ENCODE measurements at regions not wholly inside any gene's neighbourhood (a gene's known extent, or its start where the extent isn't known, plus 50 kb on each side); places are given as distances from the start of the nearest gene placed in this dataset.

DNA sequence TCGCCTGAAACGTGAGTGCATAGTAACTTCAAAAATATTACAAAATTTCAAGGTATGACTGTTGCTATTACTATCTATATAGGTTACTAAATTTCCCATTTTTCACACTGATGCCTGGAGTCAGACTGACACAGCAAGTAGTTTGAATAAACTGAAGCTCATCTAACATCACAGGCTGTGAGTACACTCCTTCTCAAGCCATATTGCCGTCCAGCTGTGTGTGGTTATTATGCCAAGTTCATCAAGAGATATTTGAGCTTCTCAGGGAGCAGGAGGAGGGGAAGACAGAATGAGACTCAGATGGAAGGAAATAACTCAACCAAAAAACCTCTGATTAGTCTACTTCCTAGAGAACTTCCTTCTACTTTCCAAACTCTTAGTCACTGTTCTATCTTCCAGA is 473.9 kb downstream of the TOX3 start:
- intact Hi-C loops (cut with DNase I): no loop called here
- DNase-seq (ENCODE audit: low spot score): no peak

DNA sequence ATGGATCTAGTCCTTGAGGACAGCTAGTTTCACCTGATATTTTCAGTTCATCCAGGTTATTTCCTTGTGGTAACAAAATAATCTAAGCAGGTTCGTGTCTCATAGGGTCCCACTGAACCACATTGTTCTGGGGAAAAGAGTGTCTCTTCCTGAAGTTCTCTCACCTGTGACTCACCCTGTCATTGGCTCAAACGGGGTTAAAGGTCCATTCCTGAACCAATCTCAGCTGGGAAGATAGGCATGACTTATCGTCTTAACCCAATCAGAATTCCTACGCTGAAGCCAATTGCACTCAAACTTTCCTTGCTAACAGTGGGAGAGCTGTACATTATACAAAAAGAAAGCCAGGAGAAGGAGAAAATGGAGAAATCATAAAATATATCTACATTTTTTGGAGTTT is 475.8 kb downstream of the TOX3 start:
- no peak for DNase-seq (ENCODE audit: low spot score)
- intact Hi-C loops (cut with DNase I): no loop called here

DNA sequence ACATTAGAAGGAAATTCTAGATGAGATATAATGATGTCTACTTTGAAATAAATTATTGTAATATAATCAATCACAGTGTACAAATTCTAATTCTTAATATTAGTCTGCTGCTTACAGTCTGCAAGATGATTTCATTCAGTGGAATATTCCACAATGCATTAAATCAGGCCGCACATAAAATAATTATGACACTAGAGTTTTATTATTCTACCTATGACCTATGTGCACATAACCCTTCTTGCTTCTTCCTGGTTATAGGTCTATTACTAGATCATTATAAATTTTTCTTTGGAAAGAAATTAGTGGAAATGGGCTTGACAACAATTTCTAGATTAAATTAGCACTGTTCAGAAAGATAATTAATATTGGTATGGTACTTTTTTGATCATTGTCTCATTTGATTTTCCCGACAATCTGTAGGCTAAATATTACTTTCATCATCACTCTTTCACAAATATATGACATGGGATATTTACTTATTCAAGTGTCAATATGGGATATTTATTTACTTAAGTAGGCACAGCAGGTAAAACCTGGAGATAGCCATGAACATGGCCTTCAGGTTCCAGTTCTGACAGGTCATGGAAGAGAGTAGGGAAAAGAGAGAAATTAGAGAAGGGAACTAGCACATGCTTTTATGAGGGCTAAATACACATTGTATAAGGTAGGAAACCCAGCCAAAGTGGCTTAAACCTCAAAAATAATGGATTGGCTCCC is 476.4 kb downstream of the TOX3 start:
- no peak for DNase-seq (ENCODE audit: low spot score)
- intact Hi-C loops (cut with DNase I): no loop called here

DNA sequence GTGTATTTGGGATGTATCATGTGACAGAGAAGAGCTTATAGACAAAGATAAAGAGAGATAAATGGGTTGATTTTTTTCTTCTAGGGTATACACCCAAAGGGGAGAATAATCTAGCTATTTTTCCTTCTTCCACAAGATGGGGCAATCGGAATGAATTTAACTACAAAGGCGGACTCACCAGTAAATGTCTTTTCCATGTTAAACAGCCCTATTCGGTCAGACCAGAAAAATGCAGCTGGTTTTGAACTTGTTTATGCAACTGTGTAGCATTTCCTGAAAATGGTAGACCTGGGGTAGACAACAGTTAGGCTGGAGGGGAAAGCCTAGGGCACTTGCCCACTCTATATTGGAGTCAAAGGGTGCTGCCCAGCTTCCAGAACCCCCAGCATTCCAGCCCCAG is 477.1 kb downstream of the TOX3 start:
- no peak for DNase-seq (ENCODE audit: low spot score)
- intact Hi-C loops (cut with DNase I): no loop called here

DNA sequence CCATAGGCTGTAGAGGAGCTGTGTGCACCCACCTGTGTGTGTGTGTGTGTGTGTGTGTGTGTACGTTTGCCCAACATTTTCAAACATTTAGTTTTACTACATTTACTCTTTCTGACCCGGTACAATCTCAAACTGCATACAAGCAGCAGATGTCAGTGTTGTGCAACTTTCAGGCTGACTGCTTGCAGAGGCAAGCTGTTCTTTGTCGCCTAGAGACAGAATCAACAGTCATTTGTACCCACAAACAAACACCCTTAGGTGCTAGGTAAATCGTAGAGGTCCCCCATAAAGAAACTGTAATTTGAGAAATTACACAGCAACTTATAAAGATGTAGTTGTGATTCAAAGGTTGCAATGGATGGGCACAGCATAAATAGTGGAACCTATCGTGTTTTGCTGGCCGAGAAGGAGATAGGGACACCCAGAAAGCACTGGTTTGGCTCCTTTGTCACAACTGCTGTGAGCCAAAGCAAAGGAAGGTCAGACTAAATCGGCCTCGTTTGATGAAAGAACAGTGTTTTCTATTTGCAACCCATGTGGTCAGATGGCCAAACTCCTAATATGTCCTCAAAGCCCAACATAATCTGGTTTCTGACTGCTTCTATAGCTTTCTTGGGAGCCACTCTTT is 478.4 kb downstream of the TOX3 start:
- DNase-seq (ENCODE audit: low spot score): no peak
- intact Hi-C loops (cut with DNase I): no loop called here

DNA sequence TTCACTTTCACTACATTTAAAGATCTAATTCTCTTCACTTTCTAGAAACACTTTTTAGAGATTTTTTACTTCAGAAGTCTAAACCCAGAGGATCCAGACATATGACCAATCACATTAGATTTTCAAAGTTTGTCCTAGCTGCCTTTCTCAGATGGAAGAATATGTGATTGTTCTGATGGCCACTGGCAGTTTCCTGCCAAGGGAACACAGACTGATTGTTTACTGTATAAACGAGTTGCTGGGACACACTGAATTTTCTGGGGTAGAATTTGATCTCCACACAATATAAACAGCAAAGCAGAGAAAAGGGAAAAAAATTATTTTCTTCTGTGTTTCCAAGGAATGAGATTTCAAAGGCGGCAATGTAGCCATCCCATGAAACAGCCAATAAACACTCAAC is 480.0 kb downstream of the TOX3 start:
- no peak for DNase-seq (ENCODE audit: low spot score)
- intact Hi-C loops (cut with DNase I): no loop called here

DNA sequence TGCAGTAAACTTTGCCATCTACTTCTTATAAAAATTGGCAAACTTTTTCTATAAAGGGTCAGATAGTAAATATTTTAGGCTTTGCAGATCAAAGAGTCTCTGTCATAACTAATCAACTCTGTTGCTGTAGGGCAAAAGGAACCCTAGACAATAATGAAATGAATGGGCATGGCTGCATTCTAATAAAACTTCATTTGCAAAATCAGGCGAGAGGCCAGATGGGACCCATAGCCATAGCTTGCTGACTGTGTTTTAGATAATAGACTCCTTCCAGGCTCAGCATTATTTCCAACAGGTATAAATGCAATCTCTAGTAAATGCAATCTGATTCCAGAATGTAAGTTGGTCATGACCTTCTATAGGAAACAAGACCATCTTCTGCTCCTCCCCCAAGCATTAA is 490.7 kb downstream of the TOX3 start:
- intact Hi-C loops (cut with DNase I): no loop called here

DNA sequence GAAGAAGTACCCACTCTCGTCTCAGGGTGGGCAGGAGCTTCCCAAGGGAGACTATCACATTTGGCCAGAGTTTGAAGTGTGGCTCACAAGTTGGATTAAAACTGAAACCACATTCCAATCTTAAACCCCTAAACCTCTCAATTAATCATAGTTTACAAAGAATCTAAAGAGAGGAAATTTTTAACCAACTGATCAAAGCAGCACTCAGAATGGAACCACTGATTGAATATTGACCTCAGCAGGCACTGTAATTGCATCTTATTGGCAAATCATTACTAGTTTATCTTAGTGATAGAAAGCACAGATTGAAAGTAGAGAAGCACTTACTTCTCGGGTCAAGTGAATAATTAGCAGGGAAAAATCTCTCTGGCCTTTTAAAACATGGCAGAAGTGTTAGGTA is 491.6 kb downstream of the TOX3 start:
- DNase-seq (ENCODE audit: low spot score): no peak
- intact Hi-C loops (cut with DNase I): no loop called here

More for the DNA sequence above, 490.7 kb downstream of the TOX3 start:
- no peak for DNase-seq (ENCODE audit: low spot score)

DNA sequence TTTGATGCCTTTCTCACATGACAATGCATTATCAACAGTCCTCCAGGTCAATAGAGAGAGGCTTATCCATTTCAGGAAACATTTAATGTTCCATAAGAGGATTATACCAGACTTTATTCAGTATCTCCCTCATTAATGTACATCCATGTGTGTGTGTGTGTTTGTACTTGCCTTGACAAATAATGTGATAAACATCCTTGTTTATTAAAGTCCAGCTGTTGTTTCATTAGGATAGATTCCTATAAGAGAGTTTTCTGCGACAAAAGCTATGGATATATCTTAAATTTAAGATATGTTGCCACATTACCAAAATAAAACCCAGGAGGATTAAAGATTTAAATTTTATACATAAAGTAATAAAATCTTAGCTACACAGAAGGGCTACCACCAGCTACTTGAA is 492.6 kb downstream of the TOX3 start:
- intact Hi-C loops (cut with DNase I): no loop called here
- DNase-seq (ENCODE audit: low spot score): no peak

DNA sequence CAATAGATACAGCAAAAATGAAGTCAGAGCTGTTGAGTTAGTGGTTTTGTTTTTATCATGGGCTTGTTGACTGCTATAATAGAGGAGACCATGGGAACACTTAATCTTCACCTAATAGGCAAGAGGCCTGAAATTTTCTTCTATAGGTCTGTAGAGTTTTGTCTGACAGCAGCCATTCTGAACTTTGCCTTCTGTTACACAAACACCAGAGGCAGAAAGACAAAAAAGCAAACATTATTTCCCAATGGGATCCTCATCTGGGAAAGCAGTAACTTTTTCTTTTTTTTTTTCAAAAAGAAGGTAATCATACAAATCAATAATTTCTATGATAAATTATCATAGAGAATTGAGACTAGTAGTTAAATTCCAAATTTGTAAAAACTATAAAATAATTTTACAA is 494.1 kb downstream of the TOX3 start:
- no peak for DNase-seq (ENCODE audit: low spot score)
- intact Hi-C loops (cut with DNase I): no loop called here

DNA sequence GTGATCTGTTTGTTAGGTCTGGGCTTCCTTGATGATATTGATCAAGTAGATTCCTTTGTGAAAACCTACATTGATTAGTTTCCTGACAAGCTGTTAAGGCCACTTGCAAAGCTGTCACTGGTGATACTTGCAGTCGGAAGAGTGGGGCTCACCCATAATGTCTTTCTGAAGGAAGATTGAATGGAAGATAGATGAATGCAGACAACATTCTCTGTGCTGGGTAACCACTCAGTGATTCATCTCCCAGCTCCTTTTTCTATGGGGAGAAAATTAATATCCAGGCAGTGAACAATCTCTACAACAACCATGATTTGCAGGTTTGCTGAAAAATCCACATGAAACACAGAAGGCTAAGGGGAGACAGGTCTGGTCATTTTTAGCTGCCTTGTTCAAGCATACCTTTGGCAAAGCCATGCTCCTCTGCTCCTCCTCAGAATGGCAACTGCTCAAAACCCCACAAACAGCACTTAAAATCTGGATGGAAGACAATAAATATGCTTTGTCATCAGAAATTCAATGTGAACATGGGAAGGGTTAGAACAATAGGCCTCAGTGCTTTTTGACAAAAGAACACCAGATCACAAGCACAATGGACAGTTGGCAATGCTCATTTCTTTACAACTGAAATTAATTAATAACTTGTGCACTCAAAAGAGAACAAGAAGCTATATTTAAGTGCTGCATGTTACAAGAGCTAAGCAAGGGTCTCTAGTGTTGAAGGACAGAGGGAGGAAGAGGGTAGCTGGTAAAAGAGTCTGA is 495.4 kb downstream of the TOX3 start:
- intact Hi-C loops (cut with DNase I): no loop called here
- no peak for DNase-seq (ENCODE audit: low spot score)

DNA sequence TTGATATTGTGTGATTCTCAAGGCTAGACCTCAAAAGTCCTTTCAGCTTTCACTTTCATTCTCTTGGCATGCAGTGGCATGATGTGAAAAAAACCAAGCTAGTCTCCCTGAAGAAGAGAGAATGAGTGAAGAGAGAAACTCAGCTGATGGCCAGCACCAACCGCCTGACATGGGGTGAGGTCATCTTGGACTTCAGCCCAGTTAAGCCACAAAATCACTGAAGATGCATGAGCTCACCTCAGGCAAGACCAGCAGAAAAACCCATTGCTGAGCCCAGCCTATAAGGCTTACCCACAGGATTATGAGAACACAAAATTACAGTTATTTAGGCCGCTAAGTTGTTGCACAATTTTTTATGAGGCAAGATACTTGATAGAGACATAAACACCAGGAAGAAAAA is 496.5 kb downstream of the TOX3 start:
- intact Hi-C loops (cut with DNase I): no loop called here
- DNase-seq (ENCODE audit: low spot score): no peak

DNA sequence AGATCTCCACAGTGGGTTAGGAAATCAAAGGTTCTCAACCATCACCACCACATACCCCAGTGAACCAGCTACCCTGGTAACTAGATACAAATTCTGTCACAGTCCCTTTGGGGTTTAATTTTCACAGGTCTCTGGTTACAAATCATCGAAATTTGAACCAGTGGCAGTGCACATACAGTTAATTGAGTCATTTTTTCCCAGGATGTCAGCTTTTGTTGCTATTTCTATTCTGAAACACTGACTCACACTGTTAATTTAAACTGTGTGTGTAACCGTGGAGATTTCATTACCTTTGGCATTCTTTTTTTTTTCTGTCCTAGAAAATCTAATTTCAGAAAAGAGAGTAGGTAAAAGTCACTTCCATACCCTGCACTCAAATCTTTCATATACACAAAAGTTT is 511.5 kb downstream of the TOX3 start:
- DNase-seq (ENCODE audit: low spot score): no peak
- intact Hi-C loops (cut with DNase I): no loop called here

DNA sequence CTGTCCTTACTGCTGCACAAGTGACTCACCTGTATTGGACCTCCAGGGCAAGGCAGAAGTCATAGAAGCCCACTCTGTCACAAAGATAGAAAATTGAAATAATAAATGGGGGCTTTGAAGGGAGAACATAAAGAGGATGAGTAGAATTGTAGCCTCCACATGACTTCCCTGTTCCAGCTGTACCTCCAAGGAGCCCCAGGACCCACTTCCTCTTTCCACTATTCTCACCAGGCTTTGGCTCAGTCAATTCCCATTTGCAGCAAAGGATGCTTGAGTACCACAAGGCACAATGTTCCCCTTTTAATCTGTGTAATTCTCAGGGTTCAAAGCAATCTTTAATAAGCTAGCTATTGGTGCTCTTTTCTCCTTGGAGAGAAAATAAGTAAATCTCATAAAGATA is 512.1 kb downstream of the TOX3 start:
- no peak for DNase-seq (ENCODE audit: low spot score)
- intact Hi-C loops (cut with DNase I): no loop called here

DNA sequence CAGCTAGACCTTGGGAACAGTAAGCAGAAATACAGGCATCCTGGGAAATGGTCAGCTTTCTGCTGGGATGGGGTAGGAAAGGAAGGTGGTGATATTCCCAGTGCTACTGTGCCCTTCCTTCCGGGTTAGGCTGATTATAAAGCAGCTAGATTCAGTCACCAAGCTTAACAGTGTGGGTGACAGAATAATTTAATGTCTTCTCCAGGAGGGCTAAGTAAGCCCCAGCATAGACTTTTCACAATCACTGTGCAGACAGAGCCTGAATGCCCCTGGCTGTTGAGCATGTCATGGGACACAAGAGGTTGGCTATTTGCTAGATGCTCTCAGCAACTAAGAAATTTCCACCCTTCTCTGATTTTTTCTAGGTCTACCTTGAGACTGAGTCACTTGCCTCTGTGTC is 513.0 kb downstream of the TOX3 start:
- intact Hi-C loops (cut with DNase I): no loop called here
- no peak for DNase-seq (ENCODE audit: low spot score)

DNA sequence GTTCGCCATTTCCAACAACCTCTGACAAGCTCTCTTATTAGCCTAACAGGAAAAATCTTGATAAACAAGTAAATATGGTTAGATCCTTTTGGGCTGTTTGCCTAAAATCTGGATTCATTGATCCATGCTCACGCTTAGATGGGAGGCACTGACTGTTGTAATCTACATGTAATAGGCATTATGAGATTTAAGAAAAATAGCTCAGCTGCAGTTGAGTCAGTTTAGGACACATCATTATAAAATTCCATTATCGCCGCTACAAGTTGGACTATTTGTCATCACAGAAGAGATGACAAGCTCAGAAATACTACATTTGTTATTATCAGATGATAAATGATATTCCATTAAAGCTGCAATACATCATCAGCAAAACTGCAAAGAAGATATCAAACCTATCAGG is 524.0 kb downstream of the TOX3 start:
- DNase-seq (ENCODE audit: low spot score): no peak
- intact Hi-C loops (cut with DNase I): no loop called here

DNA sequence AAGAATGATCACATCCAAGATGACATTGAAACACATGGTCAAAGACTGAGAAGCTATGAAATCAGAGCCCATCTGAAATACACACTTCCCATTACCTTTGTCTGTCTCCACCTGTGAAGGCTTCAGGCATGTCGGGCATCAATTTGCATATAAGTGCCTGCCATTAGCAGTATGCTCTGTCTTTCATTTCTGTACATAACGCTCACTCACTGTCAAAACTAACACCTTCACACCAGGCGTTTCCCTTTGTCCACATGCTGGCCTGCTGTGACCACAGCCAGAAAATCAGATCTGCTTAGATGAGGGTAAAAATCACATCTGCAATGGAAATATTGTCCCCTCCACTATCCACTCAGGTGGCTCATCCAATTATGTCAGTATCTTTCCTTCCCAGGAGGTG is 524.8 kb downstream of the TOX3 start:
- DNase-seq (ENCODE audit: low spot score): no peak
- intact Hi-C loops (cut with DNase I): no loop called here

DNA sequence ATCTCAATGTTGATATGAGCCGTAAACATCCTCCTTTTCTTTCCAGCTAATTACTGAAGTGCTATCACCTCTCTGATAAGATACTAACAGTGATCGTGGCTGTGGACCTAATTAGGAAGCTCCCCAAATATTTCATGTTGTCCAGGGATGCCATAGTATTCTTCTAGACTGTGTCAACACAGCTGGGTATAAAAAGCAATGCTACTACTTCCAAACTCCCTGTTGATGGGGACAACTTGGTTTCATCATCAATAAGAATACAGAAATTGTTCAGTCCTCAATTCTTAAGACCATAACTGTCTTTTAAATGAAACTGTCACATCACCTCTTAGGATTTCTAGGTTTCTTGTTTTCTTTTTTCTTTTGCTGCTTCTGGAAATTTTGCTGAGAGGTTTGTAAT is 530.6 kb downstream of the TOX3 start:
- intact Hi-C loops (cut with DNase I): no loop called here
- no peak for DNase-seq (ENCODE audit: low spot score)

DNA sequence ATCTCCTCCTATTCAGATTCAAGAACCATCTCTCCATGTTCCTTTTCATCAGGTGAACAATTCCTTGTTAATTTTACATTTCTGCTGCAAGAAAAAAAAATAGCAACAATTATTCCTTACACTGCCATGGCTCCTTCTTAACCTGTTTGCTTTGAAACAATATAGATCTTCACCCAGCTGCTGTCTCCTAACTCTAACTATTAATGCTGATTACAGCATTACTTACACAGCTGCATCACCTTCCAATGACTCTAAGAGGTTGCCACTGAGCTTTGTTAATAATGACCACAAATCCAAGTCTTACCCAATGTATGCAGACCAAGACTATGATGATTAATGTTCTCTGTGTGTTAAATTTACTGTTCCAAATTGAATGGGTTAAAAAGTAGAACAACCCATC is 541.4 kb downstream of the TOX3 start:
- intact Hi-C loops (cut with DNase I): no loop called here

DNA sequence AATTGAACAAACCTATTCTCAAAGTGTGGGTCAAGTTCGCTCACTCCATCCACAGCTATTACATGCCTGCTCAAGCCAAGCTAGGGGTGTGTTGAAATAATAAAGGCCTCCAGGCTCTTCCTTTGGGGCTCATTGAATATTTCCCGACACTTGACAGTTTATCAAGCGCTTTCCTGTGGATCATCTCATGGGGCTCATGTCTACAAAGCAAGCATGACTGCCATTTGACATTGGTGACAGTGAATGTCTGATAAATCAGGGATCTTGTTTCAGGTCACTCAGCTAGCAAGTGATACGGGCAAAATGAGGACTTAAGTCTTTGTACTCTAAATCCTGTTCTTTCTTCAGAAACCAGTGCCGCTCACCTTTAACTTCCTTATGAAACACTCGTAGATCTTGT is 542.6 kb downstream of the TOX3 start:
- DNase-seq (ENCODE audit: low spot score): no peak
- intact Hi-C loops (cut with DNase I): no loop called here

More for the DNA sequence above, 541.4 kb downstream of the TOX3 start:
- DNase-seq (ENCODE audit: low spot score): no peak

DNA sequence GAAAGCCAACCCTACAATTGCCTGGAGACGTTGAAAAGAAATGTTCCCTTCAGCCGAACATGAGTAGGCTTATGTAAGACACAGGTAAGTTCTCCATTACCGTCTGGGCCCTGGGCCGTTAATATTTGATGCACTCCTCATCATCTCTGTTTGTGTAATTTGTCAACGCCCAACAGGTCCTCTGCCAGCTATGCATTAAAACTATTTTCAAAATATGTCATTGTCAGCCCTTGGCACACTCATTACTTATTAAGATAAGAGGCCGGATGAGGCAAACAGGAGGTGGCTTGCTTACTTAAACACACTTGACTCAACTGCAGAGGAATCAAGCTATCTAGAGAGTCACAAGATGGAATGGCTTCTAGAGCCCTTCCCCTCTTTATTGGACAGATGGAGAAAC is 544.9 kb downstream of the TOX3 start:
- intact Hi-C loops (cut with DNase I): no loop called here

More for the DNA sequence above, 544.9 kb downstream of the TOX3 start:
- no peak for DNase-seq (ENCODE audit: low spot score)
